Choroid plexus epithelial cell (primary cell): ENCODE measurements at regions not wholly inside any gene's neighbourhood (a gene's known extent, or its start where the extent isn't known, plus 50 kb on each side); places are given as distances from the start of the nearest gene placed in this dataset.
A peak's percentile ranks its signal among the peaks of the same experiment; 100 is the strongest.
"Not testable (repeated sequence)": the region's sequence is repeated elsewhere in the genome, so short reads cannot be mapped to it uniquely, and the experiment has no call there.

Source experiments
- DNase-seq: peaks from one replicate; pipeline ENCODE4 v3.0.0-alpha.2; 2010; ENCODE audit warnings: low read depth
- H3K4me3 ChIP-seq: 2 replicates; pipeline ENCODE4 v1.5.1; 2011; ENCODE audit warnings: low read depth, mild to moderate bottlenecking, control low read depth, low read length, moderate library complexity
- TF ChIP-seq, protein P1 (sequence below): conservative IDR thresholded peaks from 2 replicates; pipeline ENCODE4 v1.5.1; 2011; ENCODE audit warnings: low read depth, mild to moderate bottlenecking, control low read depth, inconsistent platforms, low read length, moderate library complexity

GRCh38 chr21:15966231-15966630, 236.4 kb downstream of the USP25 start:
- no peak overlapping the region for H3K4me3 ChIP-seq
- no peak for DNase-seq
- TF ChIP-seq, protein P1, sequence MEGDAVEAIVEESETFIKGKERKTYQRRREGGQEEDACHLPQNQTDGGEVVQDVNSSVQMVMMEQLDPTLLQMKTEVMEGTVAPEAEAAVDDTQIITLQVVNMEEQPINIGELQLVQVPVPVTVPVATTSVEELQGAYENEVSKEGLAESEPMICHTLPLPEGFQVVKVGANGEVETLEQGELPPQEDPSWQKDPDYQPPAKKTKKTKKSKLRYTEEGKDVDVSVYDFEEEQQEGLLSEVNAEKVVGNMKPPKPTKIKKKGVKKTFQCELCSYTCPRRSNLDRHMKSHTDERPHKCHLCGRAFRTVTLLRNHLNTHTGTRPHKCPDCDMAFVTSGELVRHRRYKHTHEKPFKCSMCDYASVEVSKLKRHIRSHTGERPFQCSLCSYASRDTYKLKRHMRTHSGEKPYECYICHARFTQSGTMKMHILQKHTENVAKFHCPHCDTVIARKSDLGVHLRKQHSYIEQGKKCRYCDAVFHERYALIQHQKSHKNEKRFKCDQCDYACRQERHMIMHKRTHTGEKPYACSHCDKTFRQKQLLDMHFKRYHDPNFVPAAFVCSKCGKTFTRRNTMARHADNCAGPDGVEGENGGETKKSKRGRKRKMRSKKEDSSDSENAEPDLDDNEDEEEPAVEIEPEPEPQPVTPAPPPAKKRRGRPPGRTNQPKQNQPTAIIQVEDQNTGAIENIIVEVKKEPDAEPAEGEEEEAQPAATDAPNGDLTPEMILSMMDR = no peak

DNA sequence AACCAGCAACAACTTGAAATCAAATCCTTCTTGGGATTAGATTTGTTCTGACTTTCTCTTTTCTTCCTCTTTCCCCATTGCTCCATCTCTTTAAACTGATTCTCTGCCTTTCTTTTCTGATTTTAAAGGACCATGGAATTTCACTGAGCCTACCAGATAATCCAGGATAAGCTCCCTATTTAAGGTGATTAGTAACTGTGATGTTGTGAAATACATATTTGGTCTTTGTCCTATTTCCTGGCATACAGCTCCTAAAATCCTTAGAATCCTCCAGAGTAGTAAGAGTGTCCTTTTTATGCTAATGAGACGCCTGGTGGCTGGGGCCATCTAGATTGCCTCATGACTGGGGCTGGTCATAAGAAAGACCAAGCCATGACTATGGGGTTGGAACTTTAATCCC, 236.9 kb downstream of the USP25 start:
- DNase-seq = no peak
- TF ChIP-seq, protein P1 = no peak
- no peak overlapping the region for H3K4me3 ChIP-seq

DNA sequence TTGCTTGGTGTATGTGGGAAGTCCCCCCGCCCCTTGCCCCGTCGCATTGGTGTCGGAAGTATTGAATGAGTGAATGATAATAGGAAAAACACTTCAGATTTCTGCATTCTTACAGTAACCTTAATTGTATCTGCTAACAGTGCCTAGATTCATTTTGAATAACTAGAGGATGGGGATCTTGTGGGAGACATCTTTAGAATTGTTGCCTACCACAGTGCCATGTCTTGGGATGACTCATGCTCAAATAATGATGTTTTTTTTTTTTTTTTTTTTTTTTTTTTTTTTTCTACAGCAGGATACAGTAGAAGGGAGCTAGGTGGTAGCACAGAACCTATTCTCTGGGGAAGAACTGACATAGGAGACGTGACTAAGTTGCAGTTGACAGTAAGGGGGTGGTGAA, 237.9 kb downstream of the USP25 start:
- TF ChIP-seq, protein P1 = no peak
- no peak overlapping the region for H3K4me3 ChIP-seq
- DNase-seq = peak; percentile 59

- no peak for DNase-seq
- TF ChIP-seq, protein P1 = no peak
- H3K4me3 ChIP-seq = no peak overlapping the region
Observed at GRCh38 chr21:15968776-15969310, 239.1 kb downstream of the USP25 start.

DNA sequence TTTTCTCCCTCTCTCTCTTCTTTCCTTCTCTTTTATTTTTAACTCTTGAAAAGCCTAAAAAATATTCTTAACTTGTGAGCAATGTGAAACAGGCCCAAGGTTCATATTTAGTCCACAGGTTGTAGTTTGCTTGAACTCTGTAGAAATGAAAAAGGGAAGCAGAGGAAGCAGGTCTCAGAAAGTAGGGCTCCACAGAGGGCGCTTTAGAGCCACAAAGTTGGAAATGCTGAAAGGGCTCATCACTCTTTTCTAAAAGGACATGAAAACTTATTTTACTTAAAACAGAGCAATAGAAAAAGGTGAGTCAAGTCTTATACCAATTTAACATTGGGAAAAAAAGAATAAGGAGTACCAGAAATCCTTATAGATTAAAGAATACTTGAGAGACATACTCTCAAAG, 247.0 kb downstream of the USP25 start:
- DNase-seq = peak; percentile 42
- TF ChIP-seq, protein P1 = peak; percentile 70
- H3K4me3 ChIP-seq = no peak overlapping the region

DNA sequence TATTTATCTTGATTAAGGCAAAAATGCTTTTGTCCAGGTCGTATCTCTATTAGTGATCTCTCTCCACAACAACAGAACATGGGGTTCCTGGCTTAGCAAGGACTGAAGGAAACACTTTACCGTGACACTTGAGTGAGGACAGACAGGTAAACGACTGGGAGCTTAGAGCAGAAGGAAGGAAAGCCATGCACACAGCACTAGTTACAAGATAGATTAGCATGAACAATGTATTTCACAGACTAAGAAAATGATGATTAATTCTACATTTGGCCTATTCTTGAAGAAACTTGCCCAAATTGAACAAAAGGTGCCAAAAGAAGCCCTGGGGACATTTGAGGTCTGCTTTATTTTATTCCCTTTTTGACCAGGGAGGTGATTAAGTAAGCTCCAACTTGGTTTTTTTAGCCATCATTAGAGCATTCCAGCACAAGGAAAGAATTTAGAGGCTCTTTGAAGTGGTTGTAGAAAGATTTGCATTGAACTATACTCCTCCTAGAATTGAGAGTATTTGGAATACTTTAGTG, 248.5 kb downstream of the USP25 start:
- no peak overlapping the region for H3K4me3 ChIP-seq
- DNase-seq = peak; percentile 67
- TF ChIP-seq, protein P1 = no peak

DNA sequence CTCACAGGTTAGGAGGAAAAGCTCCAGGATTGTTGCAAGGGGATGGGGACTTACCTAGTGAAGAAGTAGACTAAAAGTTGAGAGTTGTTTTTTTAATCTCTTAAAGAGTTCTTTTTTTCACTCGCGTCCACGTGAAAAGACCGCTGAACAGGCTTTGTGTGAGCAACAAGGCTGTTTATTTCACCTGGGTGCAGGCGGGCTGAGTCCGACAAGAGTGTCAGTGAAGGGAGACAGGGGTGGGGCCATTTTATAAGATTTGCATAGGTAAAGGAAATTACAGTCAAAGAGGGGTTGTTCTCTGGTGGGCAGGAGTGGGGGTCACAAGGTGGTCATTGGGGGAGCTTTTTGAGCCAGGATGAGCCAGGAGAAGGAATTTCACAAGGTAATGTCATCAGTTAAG, 249.7 kb downstream of the USP25 start:
- not testable (repeated sequence) for DNase-seq, H3K4me3 ChIP-seq
